HCT116 (cell line): ENCODE measurements at regions not wholly inside any gene's neighbourhood (a gene's known extent, or its start where the extent isn't known, plus 50 kb on each side); places are given as distances from the start of the nearest gene placed in this dataset.

Experiments
- ATAC-seq: fragments of 200-7000 bp; cut with Tn5 transposase; 2 replicates; pipeline ENCODE4 v1.9.1; 2020; ENCODE audit warnings: mild to moderate bottlenecking, moderate library complexity
- BruUV-seq: library from RNA; stranded (reverse); fragments of 400-500 nt; replicated peaks from 2 replicates; lab custom pipeline; 2021; lab: Mats Ljungman, UMichigan
- CTCF ChIA-PET: fragments of 300-600 bp; sonication (Branson Sonifier 250); formaldehyde crosslinking; loops from one replicate; lab custom pipeline; 2021; ENCODE audit warnings: antibody characterized with exemption; lab: Charles Lee
- POLR2A ChIA-PET: fragments of 300-600, 350-600 bp; sonication (Branson Sonifier 250); formaldehyde crosslinking; loops from one replicate; lab custom pipeline; 2021; ENCODE audit warnings: antibody characterized with exemption; lab: Charles Lee
- RAD21 ChIA-PET, 2 experiments: fragments of 300-600 bp; sonication (Branson Sonifier 250); formaldehyde crosslinking; loops; one replicate each; lab custom pipeline; 2023; ENCODE audit warnings: low total read pairs in 2 of 2; ENCODE audit not compliant: uncharacterized antibody in 2 of 2, unreplicated experiment in 2 of 2, low non-redundant PET in 1 of 2; lab: Charles Lee
- DNase-seq: peaks from one replicate; pipeline ENCODE4 v3.0.0-alpha.2; 2010; ENCODE audit warnings: low read depth, low spot score
- H2AFZ ChIP-seq: fragments of 200-600 bp; shearing (Covaris generic), sonication (generic); 2 replicates; pipeline ENCODE4 v1.6.1; 2017; ENCODE audit warnings: low read depth, mixed run types, mixed read lengths, antibody characterized with exemption, low read length; ENCODE audit not compliant: poor library complexity, severe bottlenecking
- H3K27ac ChIP-seq: 2 replicates; pipeline ENCODE4 v1.5.1; 2012; ENCODE audit warnings: low read depth, low read length
- H3K27me3 ChIP-seq: fragments of 200-600 bp; sonication (generic); 2 replicates; pipeline ENCODE4 v1.6.1; 2016; ENCODE audit warnings: mixed run types, low read length, mixed read lengths; ENCODE audit not compliant: insufficient read depth
- H3K36me3 ChIP-seq, 2 experiments: fragments of 200-500 bp in 1 of 2; fragments of 200-600 bp in 1 of 2; sonication (Bioruptor generic) in 1 of 2; sonication (generic) in 1 of 2; 2 replicates each; pipeline versions ENCODE4 v1.5.1 to v1.6.1; 2014 to 2016; ENCODE audit warnings: low read length in 2 of 2, inconsistent platforms in 1 of 2, mixed read lengths in 1 of 2, mixed run types in 1 of 2; ENCODE audit not compliant: insufficient read depth in 2 of 2, control insufficient read depth in 1 of 2
- H3K4me1 ChIP-seq, 2 experiments: fragments of 200-600 bp in 1 of 2; sonication (generic) in 1 of 2; 2 replicates each; pipeline versions ENCODE4 v1.5.1 to v1.6.1; 2012 to 2017; ENCODE audit warnings: low read length in 2 of 2, inconsistent platforms in 1 of 2, mild to moderate bottlenecking in 1 of 2, mixed read lengths in 1 of 2, mixed run types in 1 of 2, moderate library complexity in 1 of 2; ENCODE audit not compliant: insufficient read depth in 2 of 2, control insufficient read depth in 1 of 2
- H3K4me2 ChIP-seq: fragments of 200-600 bp; sonication (generic); 2 replicates; pipeline ENCODE4 v1.6.1; 2017; ENCODE audit warnings: mixed run types, low read length, mixed read lengths
- H3K4me3 ChIP-seq, 2 experiments: fragments of 200-600 bp in 1 of 2; sonication (generic) in 1 of 2; replicated peaks in 1 of 2; 2 replicates each; pipeline ENCODE4 v1.5.1; 2011 to 2016; ENCODE audit warnings: low read length in 2 of 2, control low read depth in 1 of 2, low read depth in 1 of 2, mild to moderate bottlenecking in 1 of 2, mixed read lengths in 1 of 2, mixed run types in 1 of 2
- H3K79me2 ChIP-seq: fragments of 200-600 bp; sonication (generic); 2 replicates; pipeline ENCODE4 v1.6.1; 2017; ENCODE audit warnings: mild to moderate bottlenecking, mixed run types, low read length, moderate library complexity, mixed read lengths; ENCODE audit not compliant: insufficient read depth
- H3K9ac ChIP-seq: fragments of 200-600 bp; sonication (generic); 2 replicates; pipeline ENCODE4 v1.6.1; 2016; ENCODE audit warnings: low read length, mixed read lengths
- H3K9me2 ChIP-seq: fragments of 200-600 bp; sonication (generic), shearing (Covaris generic); 2 replicates; pipeline ENCODE4 v1.6.1; 2017; ENCODE audit warnings: mixed run types, mild to moderate bottlenecking, moderate library complexity; ENCODE audit not compliant: insufficient read depth
- H3K9me3 ChIP-seq, 2 experiments: fragments of 200-500 bp in 1 of 2; fragments of 200-600 bp in 1 of 2; sonication (Bioruptor generic) in 1 of 2; sonication (generic) in 1 of 2; 2 replicates each; pipeline ENCODE4 v1.6.1; 2014 to 2017; ENCODE audit warnings: low read length in 2 of 2, mixed read lengths in 2 of 2, inconsistent platforms in 1 of 2, low read depth in 1 of 2, mild to moderate bottlenecking in 1 of 2, mixed run types in 1 of 2, moderate library complexity in 1 of 2; ENCODE audit not compliant: control insufficient read depth in 1 of 2, insufficient read depth in 1 of 2
- H4K20me1 ChIP-seq: fragments of 200-600 bp; sonication (generic), shearing (Covaris generic); 2 replicates; pipeline ENCODE4 v1.6.1; 2017; ENCODE audit warnings: mixed run types, mild to moderate bottlenecking, moderate library complexity; ENCODE audit not compliant: insufficient read depth
- EZH2 ChIP-seq: fragments of 200-600 bp; sonication (generic); IDR thresholded peaks from 2 replicates; pipeline ENCODE4 v1.6.1; 2017; ENCODE audit warnings: antibody characterized with exemption, mixed run types
- EZH2phosphoT487 ChIP-seq: fragments of 200-600 bp; IDR thresholded peaks from 2 replicates; pipeline ENCODE4 v1.6.1; 2018; ENCODE audit warnings: antibody characterized with exemption, borderline replicate concordance
- FOSL1 ChIP-seq: IDR thresholded peaks from 2 replicates; pipeline ENCODE4 v1.6.1; 2012; ENCODE audit warnings: low read depth
- POLR2A ChIP-seq: IDR thresholded peaks from 2 replicates; pipeline ENCODE4 v1.7.0; 2011; ENCODE audit warnings: borderline replicate concordance; ENCODE audit not compliant: insufficient read depth, insufficient read length; ENCODE audit errors: extremely low read depth
- POLR2AphosphoS5 ChIP-seq: IDR thresholded peaks from 2 replicates; pipeline ENCODE4 v1.6.1; 2011; ENCODE audit warnings: mild to moderate bottlenecking, low read depth, low read length, moderate library complexity
- RAD21 ChIP-seq: IDR thresholded peaks from 2 replicates; pipeline ENCODE4 v1.6.1; 2012; ENCODE audit warnings: low read depth, mild to moderate bottlenecking
- SP1 ChIP-seq: IDR thresholded peaks from 2 replicates; pipeline ENCODE4 v1.6.1; 2012; ENCODE audit warnings: low read depth
- SRF ChIP-seq: IDR thresholded peaks from 2 replicates; pipeline ENCODE4 v1.6.1; 2012; ENCODE audit warnings: low read depth
- YY1 ChIP-seq: IDR thresholded peaks from 2 replicates; pipeline ENCODE4 v1.6.1; 2011; ENCODE audit warnings: low read length, low read depth, moderate library complexity, mild to moderate bottlenecking; ENCODE audit not compliant: insufficient replicate concordance; ENCODE audit errors: extremely low read depth
- ZFX ChIP-seq: fragments of 450-650 bp; IDR thresholded peaks from 2 replicates; pipeline ENCODE4 v1.6.1; 2017
- ZNF274 ChIP-seq: fragments of 200-500 bp; sonication (Bioruptor generic); IDR thresholded peaks from 2 replicates; pipeline ENCODE4 v1.6.1; 2014; ENCODE audit warnings: mild to moderate bottlenecking, low read depth, low read length, inconsistent platforms
- intact Hi-C: fragments of 100-400 bp; cut with micrococcal nuclease; formaldehyde crosslinking; loops from 2 replicates; pipeline ENCODE4 v1.10.0; 2022
- TF ChIP-seq, protein P1 (sequence below), 3 experiments: fragments of 200-600 bp in 1 of 3; sonication (generic) in 1 of 3; IDR thresholded peaks in 2 of 3; conservative IDR thresholded peaks in 1 of 3; 2 replicates each; pipeline ENCODE4 v1.5.1; 2012 to 2017; ENCODE audit warnings: low read depth in 2 of 3, low read length in 2 of 3, antibody characterized with exemption in 1 of 3, borderline replicate concordance in 1 of 3, control low read depth in 1 of 3, mild to moderate bottlenecking in 1 of 3, mixed read lengths in 1 of 3, mixed run types in 1 of 3, moderate library complexity in 1 of 3; ENCODE audit not compliant: insufficient read depth in 1 of 3
- TF ChIP-seq, protein P2 (sequence below): IDR thresholded peaks from 2 replicates; pipeline ENCODE4 v1.6.1; 2012
- TF ChIP-seq, protein P3 (sequence below): IDR thresholded peaks from 2 replicates; pipeline ENCODE4 v1.6.1; 2011; ENCODE audit warnings: mild to moderate bottlenecking, low read length, moderate library complexity; ENCODE audit not compliant: insufficient replicate concordance; ENCODE audit errors: extremely low read depth

DNA sequence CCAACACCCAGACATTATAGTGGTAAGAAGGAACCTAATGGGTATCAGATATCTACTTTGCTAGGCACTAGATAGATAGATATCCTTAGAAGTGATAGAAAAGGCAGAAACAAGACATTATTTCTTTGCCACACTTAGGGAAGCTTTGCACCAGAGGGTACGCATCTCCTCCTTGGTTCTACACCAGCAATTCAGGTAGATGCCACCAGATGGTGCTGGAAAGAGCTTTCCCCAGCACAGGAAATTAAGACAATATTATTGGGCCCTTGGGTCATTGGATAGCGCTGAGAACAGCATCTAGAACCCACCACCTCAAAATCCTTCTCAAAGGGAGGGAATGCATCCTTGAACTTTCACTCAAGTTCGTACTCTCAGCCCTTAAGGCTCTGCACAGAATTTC, 173.8 kb upstream of the CCL2 start:
- DNase-seq (no peak), ATAC-seq (no peak)
- Histone ChIP-seq H4K20me1 (no peaks in the 10 kb centered on the region), H3K27ac (no peak overlapping the region), H3K4me2 (no peak overlapping the region), H3K4me3 (no peak overlapping the region), H3K9me3 (peaks cover 0 to 7% of the 10 kb centered on the region in 2 experiments; a peak in 1 of 4 replicates), H3K9me2 (no peaks in the 10 kb centered on the region), H2AFZ (no peak overlapping the region), H3K36me3 (no peaks in the 10 kb centered on the region), H3K79me2 (no peaks in the 10 kb centered on the region), H3K9ac (no peak overlapping the region), H3K4me1 (no peaks in the 10 kb centered on the region), H3K27me3 (no peaks in the 10 kb centered on the region)
- ChIA-PET RAD21 (no interaction called here), CTCF (no interaction called here), POLR2A (no interaction called here)
- TF ChIP-seq FOSL1, result no peak
- TF ChIP-seq, protein P1, sequence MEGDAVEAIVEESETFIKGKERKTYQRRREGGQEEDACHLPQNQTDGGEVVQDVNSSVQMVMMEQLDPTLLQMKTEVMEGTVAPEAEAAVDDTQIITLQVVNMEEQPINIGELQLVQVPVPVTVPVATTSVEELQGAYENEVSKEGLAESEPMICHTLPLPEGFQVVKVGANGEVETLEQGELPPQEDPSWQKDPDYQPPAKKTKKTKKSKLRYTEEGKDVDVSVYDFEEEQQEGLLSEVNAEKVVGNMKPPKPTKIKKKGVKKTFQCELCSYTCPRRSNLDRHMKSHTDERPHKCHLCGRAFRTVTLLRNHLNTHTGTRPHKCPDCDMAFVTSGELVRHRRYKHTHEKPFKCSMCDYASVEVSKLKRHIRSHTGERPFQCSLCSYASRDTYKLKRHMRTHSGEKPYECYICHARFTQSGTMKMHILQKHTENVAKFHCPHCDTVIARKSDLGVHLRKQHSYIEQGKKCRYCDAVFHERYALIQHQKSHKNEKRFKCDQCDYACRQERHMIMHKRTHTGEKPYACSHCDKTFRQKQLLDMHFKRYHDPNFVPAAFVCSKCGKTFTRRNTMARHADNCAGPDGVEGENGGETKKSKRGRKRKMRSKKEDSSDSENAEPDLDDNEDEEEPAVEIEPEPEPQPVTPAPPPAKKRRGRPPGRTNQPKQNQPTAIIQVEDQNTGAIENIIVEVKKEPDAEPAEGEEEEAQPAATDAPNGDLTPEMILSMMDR (IDR thresholded peaks at IDR 0.05 in 2 of 3, conservative IDR thresholded peaks at IDR 0.05 in 1 of 3; ENCODE audit: borderline replicate concordance in 1 of 3, insufficient read depth in 1 of 3, low read depth in 2 of 3, low read length in 2 of 3), result peak in 1 of 3 experiments; percentile 30; a peak in 1 of 6 replicates
- BruUV-seq, result no TSS peak
- intact Hi-C loops, result no loop called here

DNA sequence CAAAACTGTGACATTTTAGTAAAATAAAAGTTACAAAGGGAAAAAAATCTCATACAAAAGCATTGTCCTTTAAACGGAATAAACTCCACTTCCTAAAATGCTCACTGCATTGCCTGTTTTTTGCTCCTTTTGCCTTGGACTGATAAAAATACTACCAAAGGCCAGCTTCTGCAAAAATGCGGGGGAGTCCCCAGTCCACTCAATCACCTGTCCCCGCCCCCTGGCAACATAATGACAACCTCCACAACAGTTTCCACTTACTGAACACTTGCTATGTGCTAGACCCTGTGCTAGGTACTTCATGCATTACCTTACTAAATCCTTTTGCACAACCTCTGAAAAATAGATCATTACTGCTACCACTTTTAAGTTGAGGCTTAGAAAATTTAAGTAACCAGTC, 172.7 kb upstream of the CCL2 start:
- H3K79me2 ChIP-seq, result no peaks in the 10 kb centered on the region
- DNase-seq, result no peak
- H3K4me1 ChIP-seq, result no peaks in the 10 kb centered on the region
- peaks cover 0 to 7% of the 10 kb centered on the region in 2 experiments; a peak in 1 of 4 replicates for H3K9me3 ChIP-seq
- no peak overlapping the region for H2AFZ ChIP-seq
- POLR2A ChIA-PET, result no interaction called here
- no peaks in the 10 kb centered on the region for H4K20me1 ChIP-seq
- no peak overlapping the region for H3K9ac ChIP-seq
- no peak overlapping the region for H3K4me3 ChIP-seq
- H3K36me3 ChIP-seq, result no peaks in the 10 kb centered on the region
- no TSS peak for BruUV-seq
- H3K4me2 ChIP-seq, result no peak overlapping the region
- no peak overlapping the region for H3K27ac ChIP-seq
- H3K9me2 ChIP-seq, result no peaks in the 10 kb centered on the region
- RAD21 ChIA-PET, result no interaction called here
- intact Hi-C loops, result no loop called here
- no peak for ATAC-seq
- no peaks in the 10 kb centered on the region for H3K27me3 ChIP-seq
- CTCF ChIA-PET, result no interaction called here
- TF ChIP-seq SRF (no peak), FOSL1 (no peak), EZH2phosphoT487 (no peak), RAD21 (no peak), SP1 (no peak), EZH2 (no peak), POLR2A (no peak), POLR2AphosphoS5 (no peak), YY1 (no peak), ZNF274 (no peak), ZFX (no peak)
- TF ChIP-seq, protein P1 (IDR thresholded peaks at IDR 0.05 in 2 of 3, conservative IDR thresholded peaks at IDR 0.05 in 1 of 3; ENCODE audit: borderline replicate concordance in 1 of 3, insufficient read depth in 1 of 3, low read depth in 2 of 3, low read length in 2 of 3), result no peak
- TF ChIP-seq, protein P2, sequence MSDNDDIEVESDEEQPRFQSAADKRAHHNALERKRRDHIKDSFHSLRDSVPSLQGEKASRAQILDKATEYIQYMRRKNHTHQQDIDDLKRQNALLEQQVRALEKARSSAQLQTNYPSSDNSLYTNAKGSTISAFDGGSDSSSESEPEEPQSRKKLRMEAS, result no peak
- TF ChIP-seq, protein P3, sequence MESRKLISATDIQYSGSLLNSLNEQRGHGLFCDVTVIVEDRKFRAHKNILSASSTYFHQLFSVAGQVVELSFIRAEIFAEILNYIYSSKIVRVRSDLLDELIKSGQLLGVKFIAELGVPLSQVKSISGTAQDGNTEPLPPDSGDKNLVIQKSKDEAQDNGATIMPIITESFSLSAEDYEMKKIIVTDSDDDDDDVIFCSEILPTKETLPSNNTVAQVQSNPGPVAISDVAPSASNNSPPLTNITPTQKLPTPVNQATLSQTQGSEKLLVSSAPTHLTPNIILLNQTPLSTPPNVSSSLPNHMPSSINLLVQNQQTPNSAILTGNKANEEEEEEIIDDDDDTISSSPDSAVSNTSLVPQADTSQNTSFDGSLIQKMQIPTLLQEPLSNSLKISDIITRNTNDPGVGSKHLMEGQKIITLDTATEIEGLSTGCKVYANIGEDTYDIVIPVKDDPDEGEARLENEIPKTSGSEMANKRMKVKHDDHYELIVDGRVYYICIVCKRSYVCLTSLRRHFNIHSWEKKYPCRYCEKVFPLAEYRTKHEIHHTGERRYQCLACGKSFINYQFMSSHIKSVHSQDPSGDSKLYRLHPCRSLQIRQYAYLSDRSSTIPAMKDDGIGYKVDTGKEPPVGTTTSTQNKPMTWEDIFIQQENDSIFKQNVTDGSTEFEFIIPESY, result no peak
